ENCODE measurements at regions not wholly inside any gene's neighbourhood (a gene's known extent, or its start where the extent isn't known, plus 50 kb on each side); places are given as distances from the start of the nearest gene placed in this dataset.

GRCh38 chr10:81000781-81001180 is 463.1 kb downstream of the SH2D4B start:
- Histone ChIP-seq H3K79me2 (ENCODE audit: insufficient read depth) (no peaks in the 10 kb centered on the region), H3K27me3 (ENCODE audit: insufficient read depth) (no peaks in the 10 kb centered on the region), H3K36me3 (replicated peaks in 1 of 2; ENCODE audit: control insufficient read depth in 1 of 2, insufficient read depth in 2 of 2, low read length in 1 of 2) (no peaks in the 10 kb centered on the region), H3K4me2 (no peak overlapping the region), H3K9ac (no peak overlapping the region), H3K9me3 (no peaks in the 10 kb centered on the region), H3K9me2 (no peaks in the 10 kb centered on the region), H3K4me1 (ENCODE audit: control insufficient read depth in 1 of 2, insufficient read depth in 2 of 2, low read depth in 1 of 2, low read length in 1 of 2) (no peaks in the 10 kb centered on the region), H3K4me3 (ENCODE audit: low read depth in 2 of 2, low read length in 1 of 2) (no peak overlapping the region), H3K27ac (ENCODE audit: low read depth in 2 of 2, low read length in 1 of 2) (no peak overlapping the region), H3F3A (replicated peaks; ENCODE audit: insufficient read depth) (no peaks in the 10 kb centered on the region), H4K20me1 (ENCODE audit: insufficient read depth) (no peaks in the 10 kb centered on the region), H2AFZ (ENCODE audit: low read depth) (no peak overlapping the region)
- ChIA-PET CTCF (interaction anchor here (1.0 to 1.8 kb wide), 2 partner anchors 18 to 338 kb away, joined by 4 read pairs; no protein-coding TSS in a partner anchor), POLR2A (no interaction called here)
- TF ChIP-seq RCOR1 (IDR thresholded peaks at IDR 0.05; ENCODE audit: low read length) (no peak), MAX (IDR thresholded peaks at IDR 0.05; ENCODE audit: low read depth) (no peak), FOXJ3 (CRISPR knock-in tag; IDR thresholded peaks at IDR 0.05) (no peak), USF1 (IDR thresholded peaks at IDR 0.05; ENCODE audit: borderline replicate concordance, low read depth) (no peak), RFX5 (IDR thresholded peaks at IDR 0.05; ENCODE audit: low read length) (no peak), FOXM1 (IDR thresholded peaks at IDR 0.05; ENCODE audit: low read depth) (no peak), REST (IDR thresholded peaks at IDR 0.05; ENCODE audit: low read depth, low read length) (no peak), NFIC (IDR thresholded peaks at IDR 0.05; ENCODE audit: borderline replicate concordance) (no peak), ELF1 (IDR thresholded peaks at IDR 0.05) (no peak), TCF12 (IDR thresholded peaks at IDR 0.05) (no peak), JUND (IDR thresholded peaks at IDR 0.05) (no peak), EP300 (IDR thresholded peaks at IDR 0.05; ENCODE audit: borderline replicate concordance in 1 of 2, low read depth in 1 of 2, low read length in 1 of 2) (no peak)
- TF ChIP-seq, protein P1, sequence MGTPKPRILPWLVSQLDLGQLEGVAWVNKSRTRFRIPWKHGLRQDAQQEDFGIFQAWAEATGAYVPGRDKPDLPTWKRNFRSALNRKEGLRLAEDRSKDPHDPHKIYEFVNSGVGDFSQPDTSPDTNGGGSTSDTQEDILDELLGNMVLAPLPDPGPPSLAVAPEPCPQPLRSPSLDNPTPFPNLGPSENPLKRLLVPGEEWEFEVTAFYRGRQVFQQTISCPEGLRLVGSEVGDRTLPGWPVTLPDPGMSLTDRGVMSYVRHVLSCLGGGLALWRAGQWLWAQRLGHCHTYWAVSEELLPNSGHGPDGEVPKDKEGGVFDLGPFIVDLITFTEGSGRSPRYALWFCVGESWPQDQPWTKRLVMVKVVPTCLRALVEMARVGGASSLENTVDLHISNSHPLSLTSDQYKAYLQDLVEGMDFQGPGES (IDR thresholded peaks at IDR 0.05; ENCODE audit: low read depth, low read length) = no peak
- DNase-seq = no peak
- 19% methylated on average over 1 of the region's 1 CpG for WGBS (ENCODE audit: low lambda C conversion rate)

DNA sequence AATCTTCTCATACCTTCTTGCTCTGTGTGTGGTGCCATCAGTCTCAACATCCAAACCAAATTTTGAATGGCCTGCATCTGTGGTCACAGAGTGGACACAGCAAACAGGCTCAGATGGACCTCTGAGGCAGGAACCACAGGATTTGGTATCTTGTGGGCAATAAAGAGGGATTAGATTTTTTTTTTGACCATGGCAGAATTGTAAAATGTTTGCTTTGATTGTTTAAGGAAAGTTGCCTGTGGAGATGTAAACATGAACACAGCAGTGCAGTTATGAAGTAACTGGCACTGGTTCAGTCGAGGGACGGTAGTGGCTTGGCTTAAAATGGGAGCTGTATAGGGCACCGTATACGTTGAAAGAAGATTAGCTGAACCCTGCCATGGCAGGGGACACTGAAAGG is 464.7 kb downstream of the SH2D4B start:
- ChIA-PET CTCF (interaction anchor here (1.1 to 1.2 kb wide), 2 partner anchors 16 to 78 kb away, joined by 3 to 5 read pairs; no protein-coding TSS in a partner anchor), POLR2A (no interaction called here)
- Histone ChIP-seq H3K27me3 (ENCODE audit: insufficient read depth) (no peaks in the 10 kb centered on the region), H3F3A (replicated peaks; ENCODE audit: insufficient read depth) (no peaks in the 10 kb centered on the region), H3K9me2 (no peaks in the 10 kb centered on the region), H3K79me2 (ENCODE audit: insufficient read depth) (no peaks in the 10 kb centered on the region), H3K4me2 (no peak overlapping the region), H3K4me3 (ENCODE audit: low read depth in 2 of 2, low read length in 1 of 2) (no peak overlapping the region), H3K4me1 (ENCODE audit: control insufficient read depth in 1 of 2, insufficient read depth in 2 of 2, low read depth in 1 of 2, low read length in 1 of 2) (no peaks in the 10 kb centered on the region), H2AFZ (ENCODE audit: low read depth) (no peak overlapping the region), H4K20me1 (ENCODE audit: insufficient read depth) (no peaks in the 10 kb centered on the region), H3K9ac (no peak overlapping the region), H3K27ac (ENCODE audit: low read depth in 2 of 2, low read length in 1 of 2) (no peak overlapping the region), H3K9me3 (no peaks in the 10 kb centered on the region), H3K36me3 (replicated peaks in 1 of 2; ENCODE audit: control insufficient read depth in 1 of 2, insufficient read depth in 2 of 2, low read length in 1 of 2) (no peaks in the 10 kb centered on the region)
- no peak for DNase-seq
- 29% methylated on average over 4 of the region's 4 CpGs for WGBS (ENCODE audit: low lambda C conversion rate)
- TF ChIP-seq NRF1 (IDR thresholded peaks at IDR 0.05; ENCODE audit: low read depth, low read length) (no peak), JUND (IDR thresholded peaks at IDR 0.05) (no peak), GABPA (IDR thresholded peaks at IDR 0.05; ENCODE audit: low read depth) (no peak), RFX5 (IDR thresholded peaks at IDR 0.05; ENCODE audit: low read length) (no peak), PBX3 (IDR thresholded peaks at IDR 0.05) (no peak), MXI1 (IDR thresholded peaks at IDR 0.05; ENCODE audit: low read depth, low read length) (no peak), CTCF (IDR thresholded peaks at IDR 0.05) (no peak), MAX (IDR thresholded peaks at IDR 0.05; ENCODE audit: low read depth) (no peak), CHD2 (IDR thresholded peaks at IDR 0.05; ENCODE audit: low read length, partially characterized antibody) (no peak), TCF12 (IDR thresholded peaks at IDR 0.05) (no peak), RXRA (IDR thresholded peaks at IDR 0.05; ENCODE audit: borderline replicate concordance, low read depth) (no peak), RCOR1 (IDR thresholded peaks at IDR 0.05; ENCODE audit: low read length) (no peak), FOXJ3 (CRISPR knock-in tag; IDR thresholded peaks at IDR 0.05) (no peak)
